Erythroblast (primary cell): ENCODE measurements at regions not wholly inside any gene's neighbourhood (a gene's known extent, or its start where the extent isn't known, plus 50 kb on each side); places are given as distances from the start of the nearest gene placed in this dataset.

ENCODE experiments used
- GATA1 ChIP-seq: IDR thresholded peaks from 2 replicates; pipeline ENCODE4 v1.6.1; 2011; ENCODE audit warnings: low read depth, mild to moderate bottlenecking, control low read depth, low read length, moderate library complexity
- POLR2A ChIP-seq: IDR thresholded peaks from 2 replicates; pipeline ENCODE4 v1.6.1; 2011; ENCODE audit warnings: mild to moderate bottlenecking, low read length

- TF ChIP-seq POLR2A: no peak
- TF ChIP-seq GATA1: no peak
Measured at GRCh38 chr21:17461014-17461413, 51.8 kb upstream of the CXADR start.
